Fibroblast of upper back skin (primary cell): ENCODE measurements at regions not wholly inside any gene's neighbourhood (a gene's known extent, or its start where the extent isn't known, plus 50 kb on each side); places are given as distances from the start of the nearest gene placed in this dataset.

Source experiments
- DNase-seq: peaks from one replicate; pipeline ENCODE4 v3.0.0-alpha.2; 2013

GRCh38 chr1:238248356-238248755 lies 357.6 kb upstream of the ZP4 start:
- DNase-seq, result no peak

GRCh38 chr1:238242181-238242580 lies 351.5 kb upstream of the ZP4 start:
- DNase-seq, result no peak

- DNase-seq, result no peak
Measured at GRCh38 chr1:238241607-238242006, 350.9 kb upstream of the ZP4 start.

- DNase-seq, result no peak
Measured at GRCh38 chr1:238239343-238239742, 348.6 kb upstream of the ZP4 start.

GRCh38 chr1:238233966-238234365 lies 343.2 kb upstream of the ZP4 start:
- DNase-seq, result no peak

GRCh38 chr1:238232084-238232710 lies 341.5 kb upstream of the ZP4 start:
- DNase-seq, result peak; percentile 1

- DNase-seq, result no peak
Measured at GRCh38 chr1:238226810-238227209, 336.1 kb upstream of the ZP4 start.

- peak; percentile 30 for DNase-seq
Measured at GRCh38 chr1:238223076-238223640, 332.4 kb upstream of the ZP4 start.

- no peak for DNase-seq
Measured at GRCh38 chr1:238221738-238222137, 331.0 kb upstream of the ZP4 start.

- DNase-seq, result no peak
Measured at GRCh38 chr1:238214449-238214848, 323.7 kb upstream of the ZP4 start.

GRCh38 chr1:238205045-238205662 lies 314.4 kb upstream of the ZP4 start:
- DNase-seq, result no peak

GRCh38 chr1:238201992-238202391 lies 311.3 kb upstream of the ZP4 start:
- no peak for DNase-seq

- no peak for DNase-seq
Measured at GRCh38 chr1:238199325-238199724, 308.6 kb upstream of the ZP4 start.

GRCh38 chr1:238196516-238196915 lies 305.8 kb upstream of the ZP4 start:
- peak; percentile 1 for DNase-seq

GRCh38 chr1:238191170-238191569 lies 300.4 kb upstream of the ZP4 start:
- no peak for DNase-seq

GRCh38 chr1:238187575-238187949 lies 296.8 kb upstream of the ZP4 start:
- no peak for DNase-seq

- no peak for DNase-seq
Measured at GRCh38 chr1:238186887-238187574, 296.3 kb upstream of the ZP4 start.

- peak; percentile 55 for DNase-seq
Measured at GRCh38 chr1:238177960-238178645, 287.4 kb upstream of the ZP4 start.

- no peak for DNase-seq
Measured at GRCh38 chr1:238177351-238177750, 286.6 kb upstream of the ZP4 start.

- peak; percentile 33 for DNase-seq
Measured at GRCh38 chr1:238176441-238176840, 285.7 kb upstream of the ZP4 start.

- DNase-seq, result no peak
Measured at GRCh38 chr1:238171985-238172384, 281.3 kb upstream of the ZP4 start.

- DNase-seq, result no peak
Measured at GRCh38 chr1:238161955-238162354, 271.2 kb upstream of the ZP4 start.

GRCh38 chr1:238153939-238154338 lies 263.2 kb upstream of the ZP4 start:
- no peak for DNase-seq

GRCh38 chr1:238153253-238153652 lies 262.5 kb upstream of the ZP4 start:
- DNase-seq, result no peak
